Activated CD4-positive, alpha-beta T cell treated with anti-CD3 and anti-CD28 coated beads for 36 hours (primary cell): ENCODE measurements at regions not wholly inside any gene's neighbourhood (a gene's known extent, or its start where the extent isn't known, plus 50 kb on each side); places are given as distances from the start of the nearest gene placed in this dataset.
A peak's percentile ranks its signal among the peaks of the same experiment; 100 is the strongest.

Experiments
- ATAC-seq: fragments of 200-7000 bp; cut with Tn5 transposase; one replicate; pipeline ENCODE4 v1.10.0; 2021; ENCODE audit warnings: mild to moderate bottlenecking, moderate library complexity
- CTCF ChIA-PET: fragments of 350-600 bp; sonication (Branson Sonifier 250); formaldehyde crosslinking; loops from one replicate; lab custom pipeline; 2021; ENCODE audit warnings: antibody characterized with exemption; lab: Charles Lee
- POLR2A ChIA-PET: fragments of 350-600 bp; sonication (Branson Sonifier 250); formaldehyde crosslinking; loops from one replicate; lab custom pipeline; 2021; ENCODE audit warnings: antibody characterized with exemption, inconsistent platforms; lab: Charles Lee
- DNase-seq: peaks from one replicate; pipeline ENCODE4 v3.0.0-alpha.2; 2020
- H3K27ac Mint-ChIP-seq: one replicate; pipeline ENCODE4 v1.8.0; 2021; ENCODE audit warnings: mixed read lengths
- H3K27me3 Mint-ChIP-seq: one replicate; pipeline ENCODE4 v1.8.0; 2021; ENCODE audit warnings: mixed read lengths
- H3K36me3 Mint-ChIP-seq: one replicate; pipeline ENCODE4 v1.8.0; 2021; ENCODE audit warnings: low read depth, mixed read lengths
- H3K4me1 Mint-ChIP-seq: one replicate; pipeline ENCODE4 v1.8.0; 2021; ENCODE audit warnings: mixed read lengths
- H3K4me3 Mint-ChIP-seq: one replicate; pipeline ENCODE4 v1.8.0; 2021; ENCODE audit warnings: mild to moderate bottlenecking, moderate library complexity, mixed read lengths
- H3K9me3 Mint-ChIP-seq: one replicate; pipeline ENCODE4 v1.8.0; 2021; ENCODE audit warnings: low read depth, mixed read lengths
- intact Hi-C, 2 experiments: fragments of 100-400 bp; cut with DNase I in 1 of 2; cut with micrococcal nuclease in 1 of 2; formaldehyde crosslinking; loops; one replicate each; pipeline versions ENCODE4 v1.14.2 to v1.15.1; 2022 to 2024; cut with DNase I, micrococcal nuclease

GRCh38 chr3:25863011-25863415 lies 73.1 kb downstream of the OXSM start:
- Mint-ChIP-seq H3K27me3 (peaks cover 1% of the 10 kb centered on the region), H3K4me1 (no peaks in the 10 kb centered on the region), H3K4me3 (no peak overlapping the region), H3K36me3 (no peaks in the 10 kb centered on the region), H3K9me3 (peaks cover 5% of the 10 kb centered on the region), H3K27ac (no peak overlapping the region)
- CTCF ChIA-PET = interaction anchor here (0.8 to 3.0 kb wide), 2 partner anchors 9 to 215 kb away, joined by 4 to 12 read pairs; no protein-coding TSS in a partner anchor
- no peak for DNase-seq
- POLR2A ChIA-PET = no interaction called here
- intact Hi-C loops = no loop called here
- ATAC-seq = no peak

GRCh38 chr3:25863416-25863959 lies 73.6 kb downstream of the OXSM start:
- Mint-ChIP-seq H3K36me3 (no peaks in the 10 kb centered on the region), H3K4me3 (no peak overlapping the region), H3K4me1 (no peaks in the 10 kb centered on the region), H3K27ac (no peak overlapping the region), H3K9me3 (peaks cover 5% of the 10 kb centered on the region), H3K27me3 (peaks cover 1% of the 10 kb centered on the region)
- ATAC-seq = no peak
- CTCF ChIA-PET = interaction anchor here (0.8 to 3.0 kb wide), 2 partner anchors 9 to 216 kb away, joined by 4 to 12 read pairs; no protein-coding TSS in a partner anchor
- intact Hi-C loops = no loop called here
- POLR2A ChIA-PET = no interaction called here
- DNase-seq = no peak

GRCh38 chr3:25870452-25870851 lies 80.6 kb downstream of the OXSM start:
- peak overlapping the region; percentile 63 for H3K27ac Mint-ChIP-seq
- peaks cover 8% of the 10 kb centered on the region for H3K4me1 Mint-ChIP-seq
- no peak overlapping the region for H3K4me3 Mint-ChIP-seq
- ChIA-PET CTCF (no interaction called here), POLR2A (no interaction called here)
- DNase-seq (no peak), ATAC-seq (peak; percentile 79)
- H3K36me3 Mint-ChIP-seq = peaks cover 3% of the 10 kb centered on the region
- peaks cover 2% of the 10 kb centered on the region for H3K27me3 Mint-ChIP-seq
- peaks cover 2% of the 10 kb centered on the region for H3K9me3 Mint-ChIP-seq
- intact Hi-C loops = no loop called here

- H3K4me3 Mint-ChIP-seq = no peak overlapping the region
- POLR2A ChIA-PET = no interaction called here
- H3K27me3 Mint-ChIP-seq = peaks cover 5% of the 10 kb centered on the region
- DNase-seq = no peak
- ATAC-seq = peak; percentile 23
- H3K27ac Mint-ChIP-seq = no peak overlapping the region
- CTCF ChIA-PET = interaction anchor here (1.2 kb wide), 1 partner anchor 9 kb away, joined by 4 read pairs; no protein-coding TSS in a partner anchor
- peaks cover 2% of the 10 kb centered on the region for H3K9me3 Mint-ChIP-seq
- H3K4me1 Mint-ChIP-seq = peaks cover 8% of the 10 kb centered on the region
- H3K36me3 Mint-ChIP-seq = peaks cover 3% of the 10 kb centered on the region
- intact Hi-C loops = no loop called here
These were observed 82.4 kb downstream of the OXSM start for GRCh38 chr3:25872200-25872877.

- no peak for DNase-seq
- Mint-ChIP-seq H3K4me3 (no peak overlapping the region), H3K27me3 (peaks cover 12% of the 10 kb centered on the region), H3K4me1 (no peaks in the 10 kb centered on the region), H3K9me3 (no peaks in the 10 kb centered on the region), H3K36me3 (no peaks in the 10 kb centered on the region), H3K27ac (no peak overlapping the region)
- CTCF ChIA-PET = no interaction called here
- ATAC-seq = no peak
- POLR2A ChIA-PET = no interaction called here
- intact Hi-C loops = no loop called here
These were observed 93.6 kb downstream of the OXSM start for GRCh38 chr3:25883492-25883891.

GRCh38 chr3:25884981-25885380 lies 95.1 kb downstream of the OXSM start:
- H3K27me3 Mint-ChIP-seq = peaks cover 12% of the 10 kb centered on the region
- H3K27ac Mint-ChIP-seq = no peak overlapping the region
- ATAC-seq (no peak), DNase-seq (no peak)
- ChIA-PET POLR2A (no interaction called here), CTCF (interaction anchor here (1.3 kb wide), 1 partner anchor 16 kb away, joined by 3 read pairs; no protein-coding TSS in a partner anchor)
- H3K4me1 Mint-ChIP-seq = no peaks in the 10 kb centered on the region
- H3K9me3 Mint-ChIP-seq = no peaks in the 10 kb centered on the region
- intact Hi-C loops = no loop called here
- no peaks in the 10 kb centered on the region for H3K36me3 Mint-ChIP-seq
- H3K4me3 Mint-ChIP-seq = no peak overlapping the region

- DNase-seq (no peak), ATAC-seq (no peak)
- no peak overlapping the region for H3K27ac Mint-ChIP-seq
- H3K9me3 Mint-ChIP-seq = no peaks in the 10 kb centered on the region
- no peak overlapping the region for H3K4me3 Mint-ChIP-seq
- H3K4me1 Mint-ChIP-seq = no peaks in the 10 kb centered on the region
- H3K36me3 Mint-ChIP-seq = no peaks in the 10 kb centered on the region
- POLR2A ChIA-PET = no interaction called here
- H3K27me3 Mint-ChIP-seq = peaks cover 12% of the 10 kb centered on the region
- CTCF ChIA-PET = interaction anchor here (1.3 kb wide), 1 partner anchor 15 kb away, joined by 3 read pairs; no protein-coding TSS in a partner anchor
- intact Hi-C loops = no loop called here
These were observed 95.7 kb downstream of the OXSM start for GRCh38 chr3:25885544-25885943.

- intact Hi-C loops = no loop called here
- Mint-ChIP-seq H3K9me3 (no peaks in the 10 kb centered on the region), H3K4me3 (no peak overlapping the region), H3K27ac (no peak overlapping the region), H3K27me3 (peaks cover 12% of the 10 kb centered on the region), H3K4me1 (no peaks in the 10 kb centered on the region), H3K36me3 (no peaks in the 10 kb centered on the region)
- POLR2A ChIA-PET = no interaction called here
- CTCF ChIA-PET = interaction anchor here (0.6 kb wide), 1 partner anchor 240 kb away, joined by 3 read pairs; no protein-coding TSS in a partner anchor
- ATAC-seq (peak; percentile 42), DNase-seq (no peak)
These were observed 98.0 kb downstream of the OXSM start for GRCh38 chr3:25887907-25888306.

- H3K4me1 Mint-ChIP-seq = no peaks in the 10 kb centered on the region
- intact Hi-C loops = no loop called here
- H3K36me3 Mint-ChIP-seq = no peaks in the 10 kb centered on the region
- ATAC-seq (no peak), DNase-seq (no peak)
- H3K27me3 Mint-ChIP-seq = peaks cover 10% of the 10 kb centered on the region
- ChIA-PET CTCF (interaction anchor here (0.6 to 1.0 kb wide), 2 partner anchors 241 to 263 kb away, joined by 3 read pairs; no protein-coding TSS in a partner anchor), POLR2A (no interaction called here)
- no peaks in the 10 kb centered on the region for H3K9me3 Mint-ChIP-seq
- H3K27ac Mint-ChIP-seq = no peak overlapping the region
- no peak overlapping the region for H3K4me3 Mint-ChIP-seq
These were observed 99.1 kb downstream of the OXSM start for GRCh38 chr3:25888892-25889524.

GRCh38 chr3:25889525-25889917 lies 99.6 kb downstream of the OXSM start:
- H3K4me1 Mint-ChIP-seq = no peaks in the 10 kb centered on the region
- DNase-seq (no peak), ATAC-seq (no peak)
- H3K4me3 Mint-ChIP-seq = no peak overlapping the region
- no peaks in the 10 kb centered on the region for H3K36me3 Mint-ChIP-seq
- H3K27me3 Mint-ChIP-seq = peaks cover 10% of the 10 kb centered on the region
- no peaks in the 10 kb centered on the region for H3K9me3 Mint-ChIP-seq
- CTCF ChIA-PET = no interaction called here
- intact Hi-C loops = no loop called here
- POLR2A ChIA-PET = no interaction called here
- no peak overlapping the region for H3K27ac Mint-ChIP-seq

- ChIA-PET CTCF (no interaction called here), POLR2A (no interaction called here)
- Mint-ChIP-seq H3K27me3 (no peaks in the 10 kb centered on the region), H3K4me3 (no peak overlapping the region), H3K4me1 (no peaks in the 10 kb centered on the region), H3K27ac (no peak overlapping the region), H3K9me3 (no peaks in the 10 kb centered on the region), H3K36me3 (no peaks in the 10 kb centered on the region)
- no peak for DNase-seq
- no peak for ATAC-seq
- intact Hi-C loops = no loop called here
These were observed 104.2 kb downstream of the OXSM start for GRCh38 chr3:25894101-25894500.

GRCh38 chr3:25895031-25895430 lies 105.1 kb downstream of the OXSM start:
- CTCF ChIA-PET = no interaction called here
- no peak overlapping the region for H3K27ac Mint-ChIP-seq
- POLR2A ChIA-PET = no interaction called here
- no peaks in the 10 kb centered on the region for H3K9me3 Mint-ChIP-seq
- intact Hi-C loops = no loop called here
- no peak for ATAC-seq
- H3K36me3 Mint-ChIP-seq = no peaks in the 10 kb centered on the region
- no peak for DNase-seq
- H3K4me1 Mint-ChIP-seq = no peaks in the 10 kb centered on the region
- H3K27me3 Mint-ChIP-seq = no peaks in the 10 kb centered on the region
- no peak overlapping the region for H3K4me3 Mint-ChIP-seq
